ENCODE measurements at regions not wholly inside any gene's neighbourhood (a gene's known extent, or its start where the extent isn't known, plus 50 kb on each side); places are given as distances from the start of the nearest gene placed in this dataset.

- DNase-seq (ENCODE audit: low read depth) = no peak
- no peak for TF ChIP-seq CTCF (IDR thresholded peaks at IDR 0.05; ENCODE audit: insufficient read depth, low read depth, low read length, missing control alignments)
- H3K4me3 ChIP-seq (ENCODE audit: low read depth, low read length) = no peak overlapping the region
These were observed 86.9 kb upstream of the MAPK4 start for GRCh38 chr18:50472941-50473340.

GRCh38 chr18:50473881-50474280 lies 86.0 kb upstream of the MAPK4 start:
- TF ChIP-seq CTCF (IDR thresholded peaks at IDR 0.05; ENCODE audit: insufficient read depth, low read depth, low read length, missing control alignments) = no peak
- DNase-seq (ENCODE audit: low read depth) = no peak
- H3K4me3 ChIP-seq (ENCODE audit: low read depth, low read length) = no peak overlapping the region

- no peak for TF ChIP-seq CTCF (IDR thresholded peaks at IDR 0.05; ENCODE audit: insufficient read depth, low read depth, low read length, missing control alignments)
- DNase-seq (ENCODE audit: low read depth) = no peak
- no peak overlapping the region for H3K4me3 ChIP-seq (ENCODE audit: low read depth, low read length)
These were observed 84.2 kb upstream of the MAPK4 start for GRCh38 chr18:50475538-50476193.

GRCh38 chr18:50492097-50492496 lies 67.8 kb upstream of the MAPK4 start:
- no peak for TF ChIP-seq CTCF (IDR thresholded peaks at IDR 0.05; ENCODE audit: insufficient read depth, low read depth, low read length, missing control alignments)
- DNase-seq (ENCODE audit: low read depth) = no peak
- no peak overlapping the region for H3K4me3 ChIP-seq (ENCODE audit: low read depth, low read length)

- no peak for TF ChIP-seq CTCF (IDR thresholded peaks at IDR 0.05; ENCODE audit: insufficient read depth, low read depth, low read length, missing control alignments)
- DNase-seq (ENCODE audit: low read depth) = no peak
- H3K4me3 ChIP-seq (ENCODE audit: low read depth, low read length) = no peak overlapping the region
These were observed 65.3 kb upstream of the MAPK4 start for GRCh38 chr18:50494569-50494968.

GRCh38 chr18:50506362-50506761 lies 53.5 kb upstream of the MAPK4 start:
- DNase-seq (ENCODE audit: low read depth) = no peak
- TF ChIP-seq CTCF (IDR thresholded peaks at IDR 0.05; ENCODE audit: insufficient read depth, low read depth, low read length, missing control alignments) = no peak

GRCh38 chr18:50507120-50507590 lies 52.7 kb upstream of the MAPK4 start:
- DNase-seq (ENCODE audit: low read depth) = peak; percentile 39
- TF ChIP-seq CTCF (IDR thresholded peaks at IDR 0.05; ENCODE audit: insufficient read depth, low read depth, low read length, missing control alignments) = peak; percentile 62
- no peak overlapping the region for H3K4me3 ChIP-seq (ENCODE audit: low read depth, low read length)

More at GRCh38 chr18:50506362-50506761, 53.5 kb upstream of the MAPK4 start:
- H3K4me3 ChIP-seq (ENCODE audit: low read depth, low read length) = no peak overlapping the region

All from GM12865 (cell line).